ENCODE measurements at regions not wholly inside any gene's neighbourhood (a gene's known extent, or its start where the extent isn't known, plus 50 kb on each side); places are given as distances from the start of the nearest gene placed in this dataset.

DNA sequence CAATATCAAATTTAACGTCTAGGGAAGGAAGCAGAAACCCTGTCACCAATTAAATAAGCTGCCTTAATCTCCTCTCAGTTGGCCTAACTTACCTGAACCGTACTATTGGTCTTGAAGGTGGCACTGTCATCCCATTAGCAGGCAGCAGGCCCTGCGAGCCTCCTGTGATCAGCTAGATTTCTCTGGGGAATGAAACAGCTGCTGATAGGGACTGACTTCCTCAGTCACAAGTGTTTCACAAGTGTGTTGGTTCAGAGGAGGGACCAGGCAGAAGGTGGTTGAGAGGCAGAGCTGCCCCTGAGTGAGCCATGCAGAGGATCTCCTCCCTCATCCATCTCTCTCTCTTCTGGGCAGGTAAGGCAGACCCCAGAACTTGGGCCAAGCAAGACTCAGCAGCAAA lies 166.8 kb downstream of the DAD1 start:
- Histone ChIP-seq H3K27me3 (ENCODE audit: control insufficient read depth in 2 of 2, insufficient read depth in 1 of 2, low read length in 1 of 2) (no peaks in the 10 kb centered on the region), H3K4me3 (ENCODE audit: low read length in 2 of 2) (no peak overlapping the region), H3K9me3 (ENCODE audit: control insufficient read depth in 2 of 2, insufficient read depth in 1 of 2, low read length in 1 of 2) (no peaks in the 10 kb centered on the region), H3K36me3 (ENCODE audit: control insufficient read depth in 2 of 2, insufficient read depth in 2 of 2, low read length in 1 of 2) (no peaks in the 10 kb centered on the region), H3K27ac (ENCODE audit: low read depth in 1 of 2, low read length in 1 of 2) (peak overlapping the region; percentile 18 to 22), H3K4me1 (ENCODE audit: control insufficient read depth in 2 of 2, insufficient read depth in 2 of 2, low read length in 2 of 2) (peaks cover 0 to 36% of the 10 kb centered on the region in 2 donors)
- DNase-seq (ENCODE audit: low read depth in 6 of 9, low spot score in 9 of 9): peak in 1 of 9 donors; percentile 34
- 71% methylated on average over 3 of the region's 3 CpGs for WGBS

DNA sequence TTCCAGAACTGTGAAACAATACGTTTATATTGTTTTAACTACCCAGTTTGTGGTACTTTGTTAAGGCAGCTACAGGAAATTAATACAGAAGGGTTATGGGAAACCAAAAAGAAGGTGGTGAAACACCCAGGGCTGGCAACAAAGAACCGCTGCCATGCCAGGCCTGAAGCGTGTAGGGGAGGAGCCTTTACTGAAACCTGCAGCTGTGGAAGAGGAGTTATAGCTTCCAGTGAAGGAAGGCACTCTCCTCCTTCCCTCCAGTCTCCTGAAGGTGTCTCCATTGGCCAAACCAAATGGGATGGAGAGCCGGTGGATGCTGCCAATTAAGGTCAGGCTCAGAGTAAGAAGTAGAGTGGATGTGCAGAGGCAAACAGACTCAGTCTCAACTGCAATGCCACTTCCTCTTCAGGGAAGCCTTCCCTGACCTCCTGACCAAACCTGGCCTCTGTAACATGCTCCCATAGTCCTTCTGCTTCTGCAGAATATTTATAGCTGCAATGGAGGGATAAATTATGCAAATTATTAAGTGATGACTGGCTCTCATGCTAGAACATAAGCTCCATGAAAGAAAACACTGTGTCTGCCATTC lies 168.3 kb downstream of the DAD1 start:
- 38% methylated on average over 4 of the region's 4 CpGs for WGBS

DNA sequence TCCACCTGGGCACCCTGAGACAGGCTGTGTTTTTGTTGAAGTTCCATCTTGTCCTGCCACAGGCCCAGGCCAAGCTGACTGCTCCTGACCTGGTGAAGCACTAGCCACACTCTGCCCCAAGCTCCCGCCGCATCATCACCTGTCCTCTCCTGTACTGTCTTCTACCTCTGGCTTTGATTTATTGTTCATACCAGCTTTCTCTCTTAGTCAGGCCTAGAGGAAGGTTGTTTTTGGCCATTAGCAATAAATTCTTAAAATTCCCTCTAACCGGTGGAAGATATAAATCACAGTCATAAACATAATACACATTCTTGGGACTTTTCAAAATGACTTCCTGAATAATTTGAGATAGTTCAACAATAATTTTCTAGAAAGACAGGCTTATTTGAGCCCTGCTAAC lies 169.4 kb downstream of the DAD1 start:
- Histone ChIP-seq H3K27ac (ENCODE audit: low read depth in 1 of 2, low read length in 1 of 2) (no peak overlapping the region), H3K9me3 (ENCODE audit: control insufficient read depth in 2 of 2, insufficient read depth in 1 of 2, low read length in 1 of 2) (no peaks in the 10 kb centered on the region), H3K36me3 (ENCODE audit: control insufficient read depth in 2 of 2, insufficient read depth in 2 of 2, low read length in 1 of 2) (no peaks in the 10 kb centered on the region), H3K4me1 (ENCODE audit: control insufficient read depth in 2 of 2, insufficient read depth in 2 of 2, low read length in 2 of 2) (peaks cover 0 to 36% of the 10 kb centered on the region in 2 donors), H3K4me3 (ENCODE audit: low read length in 2 of 2) (no peak overlapping the region), H3K27me3 (ENCODE audit: control insufficient read depth in 2 of 2, insufficient read depth in 1 of 2, low read length in 1 of 2) (no peaks in the 10 kb centered on the region)
- 74% methylated on average over 3 of the region's 3 CpGs for WGBS
- DNase-seq (ENCODE audit: low read depth in 6 of 9, low spot score in 9 of 9): no peak

More for the DNA sequence above, 168.3 kb downstream of the DAD1 start:
- no peak for DNase-seq (ENCODE audit: low read depth in 6 of 9, low spot score in 9 of 9)
- Histone ChIP-seq H3K4me1 (ENCODE audit: control insufficient read depth in 2 of 2, insufficient read depth in 2 of 2, low read length in 2 of 2) (peaks cover 0 to 36% of the 10 kb centered on the region in 2 donors), H3K27me3 (ENCODE audit: control insufficient read depth in 2 of 2, insufficient read depth in 1 of 2, low read length in 1 of 2) (no peaks in the 10 kb centered on the region), H3K36me3 (ENCODE audit: control insufficient read depth in 2 of 2, insufficient read depth in 2 of 2, low read length in 1 of 2) (no peaks in the 10 kb centered on the region), H3K4me3 (ENCODE audit: low read length in 2 of 2) (no peak overlapping the region), H3K9me3 (ENCODE audit: control insufficient read depth in 2 of 2, insufficient read depth in 1 of 2, low read length in 1 of 2) (no peaks in the 10 kb centered on the region), H3K27ac (ENCODE audit: low read depth in 1 of 2, low read length in 1 of 2) (peak overlapping the region in 1 of 2 donors; percentile 40)

DNA sequence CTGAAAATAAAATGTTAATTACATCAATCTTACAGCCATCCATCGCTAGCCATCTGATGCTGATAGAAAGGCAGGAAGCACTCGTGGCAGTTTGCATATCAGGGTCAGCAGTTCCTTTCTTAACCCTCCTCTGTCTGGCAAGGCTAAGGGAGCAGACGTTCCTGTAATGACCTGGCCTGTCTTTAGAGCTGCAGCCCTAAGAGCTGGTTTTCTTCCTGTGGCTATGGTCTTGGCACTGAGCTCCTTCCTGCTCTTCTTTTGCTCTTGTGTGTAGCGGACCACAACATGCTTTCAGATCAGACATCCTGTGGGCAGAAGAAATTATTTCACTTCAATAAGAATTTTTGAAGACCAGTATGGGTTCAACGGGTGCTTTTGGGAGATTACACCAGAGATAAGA lies 170.4 kb downstream of the DAD1 start:
- no peak overlapping the region for H3K27ac ChIP-seq (ENCODE audit: low read depth in 1 of 2, low read length in 1 of 2)
- WGBS: 46% methylated on average over 5 of the region's 5 CpGs

DNA sequence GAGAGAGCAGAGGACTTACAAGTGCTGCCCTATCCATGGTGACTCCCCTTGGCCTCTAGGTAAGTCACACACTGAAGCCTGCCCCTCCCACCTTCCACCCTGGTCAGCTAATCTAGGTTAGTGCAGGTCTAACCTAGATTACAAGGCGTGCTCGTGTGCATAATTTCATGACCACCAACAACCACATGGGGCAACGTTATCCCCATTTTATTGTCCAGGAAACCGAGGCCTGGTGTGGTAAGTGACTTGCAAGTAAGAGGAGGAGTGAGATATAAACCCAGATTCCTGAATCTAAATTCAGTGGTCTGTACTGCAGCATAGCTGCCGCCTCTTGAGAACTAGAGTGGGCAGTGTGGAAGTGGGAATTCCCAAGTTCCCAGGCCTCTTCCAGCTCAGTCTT lies 171.1 kb downstream of the DAD1 start:
- no peak for DNase-seq (ENCODE audit: low read depth in 6 of 9, low spot score in 9 of 9)
- H3K27me3 ChIP-seq (ENCODE audit: control insufficient read depth in 2 of 2, insufficient read depth in 1 of 2, low read length in 1 of 2): no peaks in the 10 kb centered on the region
- no peak overlapping the region for H3K27ac ChIP-seq (ENCODE audit: low read depth in 1 of 2, low read length in 1 of 2)
- H3K4me1 ChIP-seq (ENCODE audit: control insufficient read depth in 2 of 2, insufficient read depth in 2 of 2, low read length in 2 of 2): peaks cover 0 to 44% of the 10 kb centered on the region in 2 donors
- H3K9me3 ChIP-seq (ENCODE audit: control insufficient read depth in 2 of 2, insufficient read depth in 1 of 2, low read length in 1 of 2): no peaks in the 10 kb centered on the region
- H3K4me3 ChIP-seq (ENCODE audit: low read length in 2 of 2): no peak overlapping the region
- 76% methylated on average over 5 of the region's 5 CpGs for WGBS
- H3K36me3 ChIP-seq (ENCODE audit: control insufficient read depth in 2 of 2, insufficient read depth in 2 of 2, low read length in 1 of 2): no peaks in the 10 kb centered on the region

More for the DNA sequence above, 170.4 kb downstream of the DAD1 start:
- H3K9me3 ChIP-seq (ENCODE audit: control insufficient read depth in 2 of 2, insufficient read depth in 1 of 2, low read length in 1 of 2): no peaks in the 10 kb centered on the region
- no peak for DNase-seq (ENCODE audit: low read depth in 6 of 9, low spot score in 9 of 9)
- H3K36me3 ChIP-seq (ENCODE audit: control insufficient read depth in 2 of 2, insufficient read depth in 2 of 2, low read length in 1 of 2): no peaks in the 10 kb centered on the region
- peaks cover 0 to 37% of the 10 kb centered on the region in 2 donors for H3K4me1 ChIP-seq (ENCODE audit: control insufficient read depth in 2 of 2, insufficient read depth in 2 of 2, low read length in 2 of 2)
- H3K4me3 ChIP-seq (ENCODE audit: low read length in 2 of 2): no peak overlapping the region
- H3K27me3 ChIP-seq (ENCODE audit: control insufficient read depth in 2 of 2, insufficient read depth in 1 of 2, low read length in 1 of 2): no peaks in the 10 kb centered on the region

DNA sequence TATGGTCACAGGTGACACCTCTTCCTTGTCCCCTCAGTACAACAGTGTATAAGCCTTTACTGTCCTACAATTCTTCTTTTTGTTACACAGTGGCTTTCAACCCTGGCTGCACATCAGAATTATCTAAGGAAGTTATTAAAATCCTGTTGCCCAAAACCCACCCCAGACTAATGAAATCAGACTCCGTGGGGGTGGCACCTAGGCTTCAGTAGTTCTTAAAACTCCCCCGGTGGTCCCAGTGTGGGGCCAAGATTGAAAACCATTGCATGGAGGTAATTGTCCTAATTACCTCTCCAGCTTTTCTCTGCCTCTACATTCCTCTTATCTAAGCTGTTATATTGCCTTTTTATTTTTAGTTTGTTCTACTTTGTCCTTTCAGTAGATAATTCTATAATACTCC lies 172.8 kb downstream of the DAD1 start:
- Histone ChIP-seq H3K27me3 (ENCODE audit: control insufficient read depth in 2 of 2, insufficient read depth in 1 of 2, low read length in 1 of 2) (no peaks in the 10 kb centered on the region), H3K27ac (ENCODE audit: low read depth in 1 of 2, low read length in 1 of 2) (no peak overlapping the region), H3K4me1 (ENCODE audit: control insufficient read depth in 2 of 2, insufficient read depth in 2 of 2, low read length in 2 of 2) (peaks cover 0 to 46% of the 10 kb centered on the region in 2 donors), H3K9me3 (ENCODE audit: control insufficient read depth in 2 of 2, insufficient read depth in 1 of 2, low read length in 1 of 2) (no peaks in the 10 kb centered on the region), H3K4me3 (ENCODE audit: low read length in 2 of 2) (no peak overlapping the region), H3K36me3 (ENCODE audit: control insufficient read depth in 2 of 2, insufficient read depth in 2 of 2, low read length in 1 of 2) (no peaks in the 10 kb centered on the region)
- no peak for DNase-seq (ENCODE audit: low read depth in 6 of 9, low spot score in 9 of 9)
- WGBS: 88% methylated on average over 2 of the region's 2 CpGs

DNA sequence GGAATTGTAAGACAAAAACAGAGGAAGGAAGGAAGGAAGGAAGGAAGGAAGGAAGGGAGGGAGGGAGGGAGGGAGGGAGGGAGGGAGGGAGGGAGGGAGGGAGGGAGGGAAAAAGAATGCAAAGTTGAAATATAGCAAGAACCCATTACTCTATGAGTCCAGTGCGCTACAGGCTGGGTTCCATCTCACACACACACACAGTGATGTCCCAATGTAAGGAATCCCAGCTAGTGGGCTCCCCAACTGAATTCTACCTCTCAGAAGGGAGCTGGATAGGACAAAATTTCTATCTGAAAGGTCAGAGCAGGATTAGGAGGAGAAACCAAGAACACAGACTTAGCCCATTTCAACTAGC lies 173.4 kb downstream of the DAD1 start:
- H3K36me3 ChIP-seq (ENCODE audit: control insufficient read depth in 2 of 2, insufficient read depth in 2 of 2, low read length in 1 of 2): no peaks in the 10 kb centered on the region
- 90% methylated on average over 1 of the region's 1 CpG for WGBS
- no peak for DNase-seq (ENCODE audit: low read depth in 6 of 9, low spot score in 9 of 9)
- H3K4me1 ChIP-seq (ENCODE audit: control insufficient read depth in 2 of 2, insufficient read depth in 2 of 2, low read length in 2 of 2): peaks cover 0 to 48% of the 10 kb centered on the region in 2 donors
- H3K9me3 ChIP-seq (ENCODE audit: control insufficient read depth in 2 of 2, insufficient read depth in 1 of 2, low read length in 1 of 2): no peaks in the 10 kb centered on the region
- no peak overlapping the region for H3K27ac ChIP-seq (ENCODE audit: low read depth in 1 of 2, low read length in 1 of 2)
- no peak overlapping the region for H3K4me3 ChIP-seq (ENCODE audit: low read length in 2 of 2)
- H3K27me3 ChIP-seq (ENCODE audit: control insufficient read depth in 2 of 2, insufficient read depth in 1 of 2, low read length in 1 of 2): no peaks in the 10 kb centered on the region

DNA sequence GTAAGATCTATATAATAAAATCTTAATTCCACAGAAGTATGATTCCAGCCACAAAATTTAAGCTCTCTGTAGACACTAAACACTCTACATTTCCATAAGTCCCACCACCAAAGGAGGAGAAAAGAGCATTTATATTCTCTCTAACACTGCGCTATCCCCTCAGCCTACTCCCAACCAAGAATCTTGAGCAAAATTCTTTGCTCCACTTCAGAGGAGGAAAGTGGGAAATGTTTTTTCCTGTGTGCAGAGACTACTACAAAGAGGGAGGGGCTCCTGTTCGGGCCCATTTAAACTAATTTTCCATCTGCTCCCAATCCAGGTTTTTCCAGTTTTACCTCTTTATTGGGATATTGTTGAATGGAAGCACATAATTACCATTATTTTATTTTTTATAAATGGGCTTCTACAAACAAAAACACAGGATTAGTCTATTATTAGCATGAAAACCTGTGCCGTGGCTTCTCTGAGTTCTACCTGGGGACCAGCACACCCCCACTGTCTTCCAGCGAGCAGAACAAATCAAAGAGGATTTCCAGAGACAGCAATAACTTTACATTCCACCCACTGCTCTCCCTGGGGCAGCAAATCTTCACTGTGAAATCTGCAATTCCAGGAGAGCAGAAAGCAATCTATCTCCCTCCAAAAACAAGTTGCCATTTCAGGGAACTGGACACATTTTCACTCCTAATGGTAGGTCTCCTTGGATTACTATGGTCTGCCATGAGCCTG lies 174.0 kb downstream of the DAD1 start:
- peaks cover 0 to 49% of the 10 kb centered on the region in 2 donors for H3K4me1 ChIP-seq (ENCODE audit: control insufficient read depth in 2 of 2, insufficient read depth in 2 of 2, low read length in 2 of 2)
- H3K27me3 ChIP-seq (ENCODE audit: control insufficient read depth in 2 of 2, insufficient read depth in 1 of 2, low read length in 1 of 2): no peaks in the 10 kb centered on the region
- no peak overlapping the region for H3K4me3 ChIP-seq (ENCODE audit: low read length in 2 of 2)
- no peak overlapping the region for H3K27ac ChIP-seq (ENCODE audit: low read depth in 1 of 2, low read length in 1 of 2)
- DNase-seq (ENCODE audit: low read depth in 6 of 9, low spot score in 9 of 9): no peak
- WGBS: 93% methylated on average over 4 of the region's 4 CpGs
- no peaks in the 10 kb centered on the region for H3K36me3 ChIP-seq (ENCODE audit: control insufficient read depth in 2 of 2, insufficient read depth in 2 of 2, low read length in 1 of 2)
- no peaks in the 10 kb centered on the region for H3K9me3 ChIP-seq (ENCODE audit: control insufficient read depth in 2 of 2, insufficient read depth in 1 of 2, low read length in 1 of 2)

DNA sequence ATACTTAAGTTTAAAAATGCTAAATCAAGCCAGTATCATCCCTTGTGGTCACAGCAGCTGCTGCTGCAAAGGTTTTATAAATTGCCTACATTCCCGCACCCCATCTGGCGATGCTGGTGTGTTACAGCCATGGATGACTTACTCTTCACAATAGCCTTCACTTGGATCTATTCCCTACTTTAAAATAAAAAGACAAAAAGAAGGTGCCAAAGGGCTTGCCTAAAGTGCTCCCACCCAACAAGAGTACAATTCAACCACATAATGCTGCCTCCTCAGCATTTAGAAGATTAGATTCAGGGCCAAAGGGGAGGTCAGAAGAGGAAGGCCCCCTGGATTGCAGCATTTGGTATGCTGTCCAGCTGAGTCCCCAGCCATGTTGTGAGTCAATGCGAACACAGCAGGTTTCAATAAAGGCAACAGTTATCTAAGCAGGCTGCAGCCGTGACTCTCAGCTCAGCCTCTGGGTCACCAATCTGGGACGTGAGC lies 176.1 kb downstream of the DAD1 start:
- DNase-seq (ENCODE audit: low read depth in 6 of 9, low spot score in 9 of 9): no peak
- no peak overlapping the region for H3K4me3 ChIP-seq (ENCODE audit: low read length in 2 of 2)
- no peak overlapping the region for H3K27ac ChIP-seq (ENCODE audit: low read depth in 1 of 2, low read length in 1 of 2)
- H3K36me3 ChIP-seq (ENCODE audit: control insufficient read depth in 2 of 2, insufficient read depth in 2 of 2, low read length in 1 of 2): no peaks in the 10 kb centered on the region
- 70% methylated on average over 5 of the region's 5 CpGs for WGBS
- no peaks in the 10 kb centered on the region for H3K9me3 ChIP-seq (ENCODE audit: control insufficient read depth in 2 of 2, insufficient read depth in 1 of 2, low read length in 1 of 2)
- H3K4me1 ChIP-seq (ENCODE audit: control insufficient read depth in 2 of 2, insufficient read depth in 2 of 2, low read length in 2 of 2): peaks cover 0 to 45% of the 10 kb centered on the region in 2 donors
- no peaks in the 10 kb centered on the region for H3K27me3 ChIP-seq (ENCODE audit: control insufficient read depth in 2 of 2, insufficient read depth in 1 of 2, low read length in 1 of 2)

All from thymus (tissue), 11 donors.